Trophoblast cell (in vitro differentiated cells and primary cell): ENCODE measurements at regions not wholly inside any gene's neighbourhood (a gene's known extent, or its start where the extent isn't known, plus 50 kb on each side); places are given as distances from the start of the nearest gene placed in this dataset.

Source experiments
- DNase-seq, 2 donors: peaks; one replicate each; pipeline ENCODE4 v3.0.0-alpha.2; 2016
- H2AFZ ChIP-seq: 2 replicates; pipeline ENCODE4 v1.6.1; 2013; ENCODE audit warnings: low read length, moderate library complexity, mild to moderate bottlenecking; ENCODE audit not compliant: insufficient read depth, poor library complexity
- H2AK5ac ChIP-seq: 2 replicates; pipeline ENCODE4 v1.6.1; 2013; ENCODE audit warnings: mild to moderate bottlenecking, low read length
- H2BK120ac ChIP-seq: 2 replicates; pipeline ENCODE4 v1.6.1; 2013; ENCODE audit warnings: low read length, mild to moderate bottlenecking, moderate library complexity; ENCODE audit not compliant: insufficient read depth, poor library complexity
- H2BK12ac ChIP-seq: 2 replicates; pipeline ENCODE4 v1.6.1; 2013; ENCODE audit warnings: mild to moderate bottlenecking, low read length, moderate library complexity
- H2BK5ac ChIP-seq: 2 replicates; pipeline ENCODE4 v1.6.1; 2013; ENCODE audit warnings: low read length, low read depth, moderate library complexity, mild to moderate bottlenecking; ENCODE audit not compliant: poor library complexity
- H3K14ac ChIP-seq: 2 replicates; pipeline ENCODE4 v1.6.1; 2013; ENCODE audit warnings: mild to moderate bottlenecking, low read length
- H3K18ac ChIP-seq: 2 replicates; pipeline ENCODE4 v1.6.1; 2013; ENCODE audit warnings: mild to moderate bottlenecking, low read length
- H3K23ac ChIP-seq: 2 replicates; pipeline ENCODE4 v1.6.1; 2013; ENCODE audit warnings: low read length
- H3K27ac ChIP-seq: 2 replicates; pipeline ENCODE4 v1.5.1; 2013; ENCODE audit warnings: low read depth, mild to moderate bottlenecking, inconsistent platforms, low read length, moderate library complexity
- H3K27me3 ChIP-seq: 2 replicates; pipeline ENCODE4 v1.6.1; 2013; ENCODE audit warnings: inconsistent platforms, mild to moderate bottlenecking, low read length, moderate library complexity; ENCODE audit not compliant: insufficient read depth
- H3K36me3 ChIP-seq, 2 experiments: 1 replicate in 1 of 2; 2 replicates in 1 of 2; pipeline ENCODE4 v1.6.1; 2013; ENCODE audit warnings: low read length in 2 of 2, mild to moderate bottlenecking in 2 of 2, moderate library complexity in 1 of 2; ENCODE audit not compliant: insufficient read depth in 2 of 2, control insufficient read depth in 1 of 2
- H3K4ac ChIP-seq: 2 replicates; pipeline ENCODE4 v1.6.1; 2013; ENCODE audit warnings: low read depth, mild to moderate bottlenecking, low read length, moderate library complexity
- H3K4me1 ChIP-seq, 2 experiments: 1 replicate in 1 of 2; 2 replicates in 1 of 2; pipeline ENCODE4 v1.6.1; 2013; ENCODE audit warnings: low read length in 2 of 2, mild to moderate bottlenecking in 2 of 2, moderate library complexity in 1 of 2; ENCODE audit not compliant: insufficient read depth in 2 of 2, control insufficient read depth in 1 of 2
- H3K4me2 ChIP-seq: 2 replicates; pipeline ENCODE4 v1.6.1; 2013; ENCODE audit warnings: inconsistent platforms, mild to moderate bottlenecking, low read length, moderate library complexity
- H3K4me3 ChIP-seq: 2 replicates; pipeline ENCODE4 v1.5.1; 2013; ENCODE audit warnings: mild to moderate bottlenecking, low read depth, low read length, inconsistent platforms
- H3K79me1 ChIP-seq: one replicate; pipeline ENCODE4 v1.6.1; 2013; ENCODE audit warnings: low read length
- H3K79me2 ChIP-seq: 2 replicates; pipeline ENCODE4 v1.6.1; 2013; ENCODE audit warnings: low read length, mild to moderate bottlenecking; ENCODE audit not compliant: control insufficient read depth, insufficient read depth, poor library complexity
- H3K9ac ChIP-seq: 2 replicates; pipeline ENCODE4 v1.6.1; 2013; ENCODE audit warnings: mild to moderate bottlenecking, low read length
- H3K9me3 ChIP-seq: 2 replicates; pipeline ENCODE4 v1.6.1; 2013; ENCODE audit warnings: low read depth, mild to moderate bottlenecking, control low read depth, inconsistent platforms, low read length; ENCODE audit not compliant: insufficient read depth
- H4K12ac ChIP-seq: 2 replicates; pipeline ENCODE4 v1.6.1; 2013; ENCODE audit warnings: low read depth, mild to moderate bottlenecking, low read length, moderate library complexity
- H4K8ac ChIP-seq: 2 replicates; pipeline ENCODE4 v1.6.1; 2013; ENCODE audit warnings: low read depth, mild to moderate bottlenecking, low read length, moderate library complexity
- H4K91ac ChIP-seq: one replicate; pipeline ENCODE4 v1.6.1; 2013; ENCODE audit warnings: low read depth, mild to moderate bottlenecking, low read length, moderate library complexity
- WGBS: extraction: QIAGEN DNeasy Blood & Tissue Kit; methylation state at CpG from one replicate; pipeline ENCODE4 v1.1.7; 2013; ENCODE audit warnings: missing lambda C conversion rate; ENCODE audit not compliant: insufficient read length, insufficient coverage; ENCODE audit errors: extremely low coverage; 5-methylcytosine and 5-hydroxymethylcytosine counted together

DNA sequence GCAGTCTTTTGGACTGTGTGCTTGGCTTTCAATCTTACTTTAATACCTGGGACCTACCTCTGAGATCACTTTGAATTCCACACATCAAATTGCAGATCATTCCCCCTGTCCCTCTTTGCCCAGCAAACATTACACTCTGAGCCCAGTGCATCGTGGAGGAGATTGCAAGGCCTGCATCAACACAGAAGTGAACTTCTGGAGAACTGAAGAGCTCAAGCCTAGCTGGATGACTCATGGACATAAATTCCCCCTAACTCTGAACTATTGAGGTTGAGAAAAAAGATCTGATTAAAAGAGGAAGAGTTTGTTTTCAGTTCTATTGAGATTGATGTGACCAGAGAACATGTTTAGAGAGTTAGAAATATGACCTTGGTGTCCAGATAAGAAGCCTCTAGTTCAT lies 316.0 kb upstream of the DMAC1 start:
- no peak overlapping the region for H3K4me2 ChIP-seq
- no peak overlapping the region for H3K9ac ChIP-seq
- no peak overlapping the region for H2BK5ac ChIP-seq
- no peaks in the 10 kb centered on the region for H3K36me3 ChIP-seq
- no peak overlapping the region for H2AFZ ChIP-seq
- no peak overlapping the region for H3K4ac ChIP-seq
- no peak overlapping the region for H3K23ac ChIP-seq
- no peak overlapping the region for H2BK120ac ChIP-seq
- H3K27me3 ChIP-seq, result no peaks in the 10 kb centered on the region
- no peak overlapping the region for H2AK5ac ChIP-seq
- no peak overlapping the region for H4K12ac ChIP-seq
- H2BK12ac ChIP-seq, result no peak overlapping the region
- no peak overlapping the region for H3K27ac ChIP-seq
- no peaks in the 10 kb centered on the region for H3K9me3 ChIP-seq
- no peak overlapping the region for H4K91ac ChIP-seq
- no peak for DNase-seq
- no peak overlapping the region for H4K8ac ChIP-seq
- no peaks in the 10 kb centered on the region for H3K79me2 ChIP-seq
- no peak overlapping the region for H3K14ac ChIP-seq
- H3K4me1 ChIP-seq, result no peaks in the 10 kb centered on the region
- no peaks in the 10 kb centered on the region for H3K79me1 ChIP-seq
- no peak overlapping the region for H3K4me3 ChIP-seq
- WGBS, result no CpG with 5 or more reads among the region's 1 CpG
- no peak overlapping the region for H3K18ac ChIP-seq

DNA sequence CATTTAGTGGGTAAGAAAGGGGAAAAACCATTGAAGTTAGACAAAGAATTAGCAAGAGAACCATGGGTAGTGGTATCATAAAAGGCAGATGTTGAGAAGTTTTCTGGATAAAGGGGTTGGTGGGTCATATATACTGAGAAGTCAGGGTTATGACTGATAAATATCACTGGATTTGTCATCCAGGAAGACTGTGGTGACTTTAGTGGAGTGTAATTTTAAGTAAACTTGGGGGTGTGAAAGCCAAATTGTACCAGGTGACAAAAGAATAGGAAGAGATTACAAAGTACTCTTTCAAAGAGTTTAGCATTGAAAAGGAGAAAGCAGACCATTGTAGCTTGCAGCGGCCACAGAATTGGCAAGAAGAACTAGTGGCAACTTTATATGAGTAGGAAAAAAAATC lies 315.2 kb upstream of the DMAC1 start:
- H3K14ac ChIP-seq, result no peak overlapping the region
- no peak overlapping the region for H3K9ac ChIP-seq
- H2AK5ac ChIP-seq, result no peak overlapping the region
- DNase-seq, result no peak
- no peaks in the 10 kb centered on the region for H3K4me1 ChIP-seq
- H3K4me3 ChIP-seq, result no peak overlapping the region
- no peak overlapping the region for H2BK12ac ChIP-seq
- no peak overlapping the region for H2BK5ac ChIP-seq
- no peaks in the 10 kb centered on the region for H3K9me3 ChIP-seq
- no CpG with 5 or more reads among the region's 1 CpG for WGBS
- no peak overlapping the region for H2AFZ ChIP-seq
- no peaks in the 10 kb centered on the region for H3K27me3 ChIP-seq
- H3K18ac ChIP-seq, result no peak overlapping the region
- H4K12ac ChIP-seq, result no peak overlapping the region
- H3K79me1 ChIP-seq, result no peaks in the 10 kb centered on the region
- H3K23ac ChIP-seq, result no peak overlapping the region
- H4K91ac ChIP-seq, result no peak overlapping the region
- H3K4ac ChIP-seq, result no peak overlapping the region
- H3K27ac ChIP-seq, result no peak overlapping the region
- no peak overlapping the region for H2BK120ac ChIP-seq
- no peak overlapping the region for H3K4me2 ChIP-seq
- no peaks in the 10 kb centered on the region for H3K79me2 ChIP-seq
- no peak overlapping the region for H4K8ac ChIP-seq
- no peaks in the 10 kb centered on the region for H3K36me3 ChIP-seq

DNA sequence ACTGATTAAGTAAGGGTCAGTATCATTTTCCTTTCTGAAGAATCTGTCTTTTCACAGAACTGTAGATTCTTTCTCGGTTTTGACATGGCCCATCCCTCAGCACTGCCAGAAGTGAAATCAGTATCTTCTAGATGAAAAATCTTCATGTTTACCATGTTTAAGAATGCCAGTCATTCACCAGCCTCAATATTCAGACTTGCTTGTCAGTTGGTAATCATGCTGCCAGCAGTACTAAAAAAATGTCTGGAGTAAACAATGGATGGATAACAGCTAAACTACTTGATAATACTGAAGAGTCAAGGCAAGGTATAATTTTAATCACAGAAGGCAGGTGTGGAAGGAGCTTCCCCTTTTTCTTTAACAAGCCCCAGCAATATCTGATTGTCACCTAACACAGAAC lies 306.8 kb upstream of the DMAC1 start:
- DNase-seq, result no peak
- H3K14ac ChIP-seq, result no peak overlapping the region
- H3K4ac ChIP-seq, result no peak overlapping the region
- H3K27ac ChIP-seq, result no peak overlapping the region
- H3K4me1 ChIP-seq, result no peaks in the 10 kb centered on the region
- H3K36me3 ChIP-seq, result no peaks in the 10 kb centered on the region
- H2AFZ ChIP-seq, result no peak overlapping the region
- WGBS, result no CpG with 5 or more reads among the region's 1 CpG
- H2AK5ac ChIP-seq, result no peak overlapping the region
- H3K79me1 ChIP-seq, result no peaks in the 10 kb centered on the region
- no peaks in the 10 kb centered on the region for H3K9me3 ChIP-seq
- H3K27me3 ChIP-seq, result no peaks in the 10 kb centered on the region
- no peak overlapping the region for H3K18ac ChIP-seq
- H4K91ac ChIP-seq, result no peak overlapping the region
- no peak overlapping the region for H3K4me3 ChIP-seq
- no peak overlapping the region for H2BK12ac ChIP-seq
- H3K4me2 ChIP-seq, result no peak overlapping the region
- no peak overlapping the region for H3K23ac ChIP-seq
- no peak overlapping the region for H3K9ac ChIP-seq
- no peak overlapping the region for H4K12ac ChIP-seq
- no peaks in the 10 kb centered on the region for H3K79me2 ChIP-seq
- no peak overlapping the region for H2BK5ac ChIP-seq
- H2BK120ac ChIP-seq, result no peak overlapping the region
- H4K8ac ChIP-seq, result no peak overlapping the region

DNA sequence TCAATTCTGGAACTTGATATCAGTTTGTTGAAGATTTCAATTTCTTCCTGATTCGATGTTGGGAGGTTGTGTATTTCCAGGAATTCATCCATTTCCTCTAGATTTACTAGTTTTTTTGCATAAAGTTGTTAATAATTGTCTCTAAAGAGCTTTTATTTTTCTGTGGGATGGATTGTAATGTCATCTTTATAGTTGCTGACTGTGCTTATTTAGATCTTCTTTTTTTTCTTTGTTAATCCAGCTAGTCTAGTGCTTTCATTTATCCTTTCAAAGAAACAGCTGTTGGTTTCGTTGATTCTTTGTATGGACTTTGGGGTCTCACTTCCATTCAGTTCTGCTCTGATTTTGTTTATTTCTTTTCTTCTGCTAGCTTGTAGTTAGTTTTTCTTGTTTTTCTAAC lies 302.0 kb upstream of the DMAC1 start:
- Histone ChIP-seq H3K4me3 (no peak overlapping the region), H3K14ac (no peak overlapping the region)
- WGBS, result no CpG with 5 or more reads among the region's 2 CpGs

More for the DNA sequence above, 302.0 kb upstream of the DMAC1 start:
- Histone ChIP-seq H2BK5ac (no peak overlapping the region), H3K36me3 (no peaks in the 10 kb centered on the region), H3K79me2 (no peaks in the 10 kb centered on the region), H4K12ac (no peak overlapping the region), H3K79me1 (no peaks in the 10 kb centered on the region), H2AFZ (no peak overlapping the region), H3K4me2 (no peak overlapping the region), H3K4ac (no peak overlapping the region), H4K91ac (no peak overlapping the region), H3K27me3 (no peaks in the 10 kb centered on the region), H4K8ac (no peak overlapping the region), H3K4me1 (no peaks in the 10 kb centered on the region), H2BK12ac (no peak overlapping the region), H3K23ac (no peak overlapping the region), H3K27ac (no peak overlapping the region), H2BK120ac (no peak overlapping the region), H3K9me3 (no peaks in the 10 kb centered on the region), H3K18ac (no peak overlapping the region), H2AK5ac (no peak overlapping the region), H3K9ac (no peak overlapping the region)
- DNase-seq, result no peak
